ENCODE measurements at regions not wholly inside any gene's neighbourhood (a gene's known extent, or its start where the extent isn't known, plus 50 kb on each side); places are given as distances from the start of the nearest gene placed in this dataset.

DNA sequence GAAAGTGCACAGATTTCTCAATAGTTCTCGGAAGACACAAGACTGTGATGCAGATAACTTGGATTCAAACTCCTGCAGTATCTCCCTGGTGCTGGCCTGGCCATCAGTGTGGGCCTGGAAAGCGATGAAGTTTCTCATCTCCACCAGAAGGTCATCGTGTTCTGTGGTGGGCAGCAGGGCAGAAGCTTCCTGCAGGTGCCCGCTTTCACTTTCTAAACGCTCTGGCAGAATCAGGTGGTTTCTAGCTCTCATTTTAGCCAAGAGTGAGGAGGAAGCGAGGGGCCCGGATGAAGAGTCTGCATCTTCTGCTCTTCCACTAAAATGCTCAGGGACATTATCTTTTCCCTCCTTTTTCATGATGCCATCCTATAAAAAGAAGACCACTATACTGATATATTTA lies 63.0 kb upstream of the DRGX start:
- Mint-ChIP-seq H3K9me3 (peaks cover 18% of the 10 kb centered on the region), H3K4me1 (no peaks in the 10 kb centered on the region), H3K36me3 (peaks cover 16% of the 10 kb centered on the region), H3K4me3 (no peak overlapping the region), H3K27ac (no peak overlapping the region), H3K27me3 (ENCODE audit: low read depth) (no peaks in the 10 kb centered on the region)
- CTCF ChIA-PET = interaction anchor here (0.8 kb wide), 1 partner anchor 51 kb away, joined by 3 read pairs; no protein-coding TSS in a partner anchor
- POLR2A ChIA-PET = no interaction called here
- TF ChIP-seq, protein P1, sequence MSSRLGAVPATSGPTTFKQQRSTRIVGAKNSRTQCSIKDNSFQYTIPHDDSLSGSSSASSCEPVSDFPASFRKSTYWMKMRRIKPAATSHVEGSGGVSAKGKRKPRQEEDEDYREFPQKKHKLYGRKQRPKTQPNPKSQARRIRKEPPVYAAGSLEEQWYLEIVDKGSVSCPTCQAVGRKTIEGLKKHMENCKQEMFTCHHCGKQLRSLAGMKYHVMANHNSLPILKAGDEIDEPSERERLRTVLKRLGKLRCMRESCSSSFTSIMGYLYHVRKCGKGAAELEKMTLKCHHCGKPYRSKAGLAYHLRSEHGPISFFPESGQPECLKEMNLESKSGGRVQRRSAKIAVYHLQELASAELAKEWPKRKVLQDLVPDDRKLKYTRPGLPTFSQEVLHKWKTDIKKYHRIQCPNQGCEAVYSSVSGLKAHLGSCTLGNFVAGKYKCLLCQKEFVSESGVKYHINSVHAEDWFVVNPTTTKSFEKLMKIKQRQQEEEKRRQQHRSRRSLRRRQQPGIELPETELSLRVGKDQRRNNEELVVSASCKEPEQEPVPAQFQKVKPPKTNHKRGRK (CRISPR knock-in tag; IDR thresholded peaks at IDR 0.05; ENCODE audit: borderline replicate concordance) = no peak
- TF ChIP-seq SMAD3 (CRISPR knock-in tag; IDR thresholded peaks at IDR 0.05; ENCODE audit: borderline replicate concordance) (no peak), FOXJ3 (CRISPR knock-in tag; IDR thresholded peaks at IDR 0.05; ENCODE audit: borderline replicate concordance) (no peak), GRHL2 (CRISPR knock-in tag; IDR thresholded peaks at IDR 0.05; ENCODE audit: insufficient replicate concordance, severe bottlenecking) (no peak), FOXP1 (CRISPR knock-in tag; IDR thresholded peaks at IDR 0.05; ENCODE audit: borderline replicate concordance) (no peak), ATF1 (CRISPR knock-in tag; IDR thresholded peaks at IDR 0.05) (no peak)
- TF ChIP-seq, protein P2, sequence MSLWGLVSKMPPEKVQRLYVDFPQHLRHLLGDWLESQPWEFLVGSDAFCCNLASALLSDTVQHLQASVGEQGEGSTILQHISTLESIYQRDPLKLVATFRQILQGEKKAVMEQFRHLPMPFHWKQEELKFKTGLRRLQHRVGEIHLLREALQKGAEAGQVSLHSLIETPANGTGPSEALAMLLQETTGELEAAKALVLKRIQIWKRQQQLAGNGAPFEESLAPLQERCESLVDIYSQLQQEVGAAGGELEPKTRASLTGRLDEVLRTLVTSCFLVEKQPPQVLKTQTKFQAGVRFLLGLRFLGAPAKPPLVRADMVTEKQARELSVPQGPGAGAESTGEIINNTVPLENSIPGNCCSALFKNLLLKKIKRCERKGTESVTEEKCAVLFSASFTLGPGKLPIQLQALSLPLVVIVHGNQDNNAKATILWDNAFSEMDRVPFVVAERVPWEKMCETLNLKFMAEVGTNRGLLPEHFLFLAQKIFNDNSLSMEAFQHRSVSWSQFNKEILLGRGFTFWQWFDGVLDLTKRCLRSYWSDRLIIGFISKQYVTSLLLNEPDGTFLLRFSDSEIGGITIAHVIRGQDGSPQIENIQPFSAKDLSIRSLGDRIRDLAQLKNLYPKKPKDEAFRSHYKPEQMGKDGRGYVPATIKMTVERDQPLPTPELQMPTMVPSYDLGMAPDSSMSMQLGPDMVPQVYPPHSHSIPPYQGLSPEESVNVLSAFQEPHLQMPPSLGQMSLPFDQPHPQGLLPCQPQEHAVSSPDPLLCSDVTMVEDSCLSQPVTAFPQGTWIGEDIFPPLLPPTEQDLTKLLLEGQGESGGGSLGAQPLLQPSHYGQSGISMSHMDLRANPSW (CRISPR knock-in tag; conservative IDR thresholded peaks at IDR 0.05; ENCODE audit: low read depth) = no peak
- TF ChIP-seq, protein P3, sequence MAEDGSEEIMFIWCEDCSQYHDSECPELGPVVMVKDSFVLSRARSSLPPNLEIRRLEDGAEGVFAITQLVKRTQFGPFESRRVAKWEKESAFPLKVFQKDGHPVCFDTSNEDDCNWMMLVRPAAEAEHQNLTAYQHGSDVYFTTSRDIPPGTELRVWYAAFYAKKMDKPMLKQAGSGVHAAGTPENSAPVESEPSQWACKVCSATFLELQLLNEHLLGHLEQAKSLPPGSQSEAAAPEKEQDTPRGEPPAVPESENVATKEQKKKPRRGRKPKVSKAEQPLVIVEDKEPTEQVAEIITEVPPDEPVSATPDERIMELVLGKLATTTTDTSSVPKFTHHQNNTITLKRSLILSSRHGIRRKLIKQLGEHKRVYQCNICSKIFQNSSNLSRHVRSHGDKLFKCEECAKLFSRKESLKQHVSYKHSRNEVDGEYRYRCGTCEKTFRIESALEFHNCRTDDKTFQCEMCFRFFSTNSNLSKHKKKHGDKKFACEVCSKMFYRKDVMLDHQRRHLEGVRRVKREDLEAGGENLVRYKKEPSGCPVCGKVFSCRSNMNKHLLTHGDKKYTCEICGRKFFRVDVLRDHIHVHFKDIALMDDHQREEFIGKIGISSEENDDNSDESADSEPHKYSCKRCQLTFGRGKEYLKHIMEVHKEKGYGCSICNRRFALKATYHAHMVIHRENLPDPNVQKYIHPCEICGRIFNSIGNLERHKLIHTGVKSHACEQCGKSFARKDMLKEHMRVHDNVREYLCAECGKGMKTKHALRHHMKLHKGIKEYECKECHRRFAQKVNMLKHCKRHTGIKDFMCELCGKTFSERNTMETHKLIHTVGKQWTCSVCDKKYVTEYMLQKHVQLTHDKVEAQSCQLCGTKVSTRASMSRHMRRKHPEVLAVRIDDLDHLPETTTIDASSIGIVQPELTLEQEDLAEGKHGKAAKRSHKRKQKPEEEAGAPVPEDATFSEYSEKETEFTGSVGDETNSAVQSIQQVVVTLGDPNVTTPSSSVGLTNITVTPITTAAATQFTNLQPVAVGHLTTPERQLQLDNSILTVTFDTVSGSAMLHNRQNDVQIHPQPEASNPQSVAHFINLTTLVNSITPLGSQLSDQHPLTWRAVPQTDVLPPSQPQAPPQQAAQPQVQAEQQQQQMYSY (CRISPR knock-in tag; IDR thresholded peaks at IDR 0.05) = no peak
- no peak for ATAC-seq
- DNase-seq (ENCODE audit: low spot score) = no peak

DNA sequence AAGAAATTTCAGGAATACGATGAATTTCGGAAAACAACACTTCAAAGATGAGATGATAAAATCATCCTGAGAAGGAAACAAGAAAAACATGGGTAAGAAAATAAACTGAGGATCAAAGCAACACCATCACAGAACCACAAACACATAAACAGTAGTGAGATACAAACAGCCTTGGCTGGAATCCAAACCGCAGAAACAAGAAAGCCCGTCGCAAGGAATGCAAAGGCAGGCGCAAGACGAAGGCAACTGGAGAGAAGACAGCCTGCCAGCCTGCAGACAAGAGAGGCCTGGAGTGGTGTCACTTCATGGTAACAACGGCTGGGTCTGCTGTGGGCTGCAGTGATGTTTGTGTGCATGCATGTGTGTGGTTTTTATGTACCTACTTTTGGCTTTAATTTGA lies 61.8 kb upstream of the DRGX start:
- TF ChIP-seq SMAD4 (CRISPR knock-in tag; IDR thresholded peaks at IDR 0.05) (no peak), MXD4 (CRISPR knock-in tag; IDR thresholded peaks at IDR 0.05; ENCODE audit: borderline replicate concordance) (no peak), ESRRA (CRISPR knock-in tag; IDR thresholded peaks at IDR 0.05; ENCODE audit: borderline replicate concordance) (no peak), ZNF671 (CRISPR knock-in tag; IDR thresholded peaks at IDR 0.05) (no peak), JUN (CRISPR knock-in tag; IDR thresholded peaks at IDR 0.05) (no peak), TCF7 (CRISPR knock-in tag; IDR thresholded peaks at IDR 0.05; ENCODE audit: low read depth) (no peak), NR3C1 (CRISPR knock-in tag; conservative IDR thresholded peaks at IDR 0.05; ENCODE audit: low read depth) (no peak), GABPB1 (CRISPR knock-in tag; IDR thresholded peaks at IDR 0.05) (no peak), SMAD3 (CRISPR knock-in tag; IDR thresholded peaks at IDR 0.05; ENCODE audit: borderline replicate concordance) (no peak), ZNF396 (CRISPR knock-in tag; IDR thresholded peaks at IDR 0.05; ENCODE audit: borderline replicate concordance) (no peak)
- TF ChIP-seq, protein P1 (CRISPR knock-in tag; IDR thresholded peaks at IDR 0.05; ENCODE audit: borderline replicate concordance) = no peak
- TF ChIP-seq, protein P4, sequence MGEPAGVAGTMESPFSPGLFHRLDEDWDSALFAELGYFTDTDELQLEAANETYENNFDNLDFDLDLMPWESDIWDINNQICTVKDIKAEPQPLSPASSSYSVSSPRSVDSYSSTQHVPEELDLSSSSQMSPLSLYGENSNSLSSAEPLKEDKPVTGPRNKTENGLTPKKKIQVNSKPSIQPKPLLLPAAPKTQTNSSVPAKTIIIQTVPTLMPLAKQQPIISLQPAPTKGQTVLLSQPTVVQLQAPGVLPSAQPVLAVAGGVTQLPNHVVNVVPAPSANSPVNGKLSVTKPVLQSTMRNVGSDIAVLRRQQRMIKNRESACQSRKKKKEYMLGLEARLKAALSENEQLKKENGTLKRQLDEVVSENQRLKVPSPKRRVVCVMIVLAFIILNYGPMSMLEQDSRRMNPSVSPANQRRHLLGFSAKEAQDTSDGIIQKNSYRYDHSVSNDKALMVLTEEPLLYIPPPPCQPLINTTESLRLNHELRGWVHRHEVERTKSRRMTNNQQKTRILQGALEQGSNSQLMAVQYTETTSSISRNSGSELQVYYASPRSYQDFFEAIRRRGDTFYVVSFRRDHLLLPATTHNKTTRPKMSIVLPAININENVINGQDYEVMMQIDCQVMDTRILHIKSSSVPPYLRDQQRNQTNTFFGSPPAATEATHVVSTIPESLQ (CRISPR knock-in tag; IDR thresholded peaks at IDR 0.05) = no peak
- TF ChIP-seq, protein P5, sequence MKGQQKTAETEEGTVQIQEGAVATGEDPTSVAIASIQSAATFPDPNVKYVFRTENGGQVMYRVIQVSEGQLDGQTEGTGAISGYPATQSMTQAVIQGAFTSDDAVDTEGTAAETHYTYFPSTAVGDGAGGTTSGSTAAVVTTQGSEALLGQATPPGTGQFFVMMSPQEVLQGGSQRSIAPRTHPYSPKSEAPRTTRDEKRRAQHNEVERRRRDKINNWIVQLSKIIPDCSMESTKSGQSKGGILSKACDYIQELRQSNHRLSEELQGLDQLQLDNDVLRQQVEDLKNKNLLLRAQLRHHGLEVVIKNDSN (CRISPR knock-in tag; IDR thresholded peaks at IDR 0.05) = no peak
- TF ChIP-seq, protein P6, sequence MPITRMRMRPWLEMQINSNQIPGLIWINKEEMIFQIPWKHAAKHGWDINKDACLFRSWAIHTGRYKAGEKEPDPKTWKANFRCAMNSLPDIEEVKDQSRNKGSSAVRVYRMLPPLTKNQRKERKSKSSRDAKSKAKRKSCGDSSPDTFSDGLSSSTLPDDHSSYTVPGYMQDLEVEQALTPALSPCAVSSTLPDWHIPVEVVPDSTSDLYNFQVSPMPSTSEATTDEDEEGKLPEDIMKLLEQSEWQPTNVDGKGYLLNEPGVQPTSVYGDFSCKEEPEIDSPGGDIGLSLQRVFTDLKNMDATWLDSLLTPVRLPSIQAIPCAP (CRISPR knock-in tag; IDR thresholded peaks at IDR 0.05) = no peak
- ChIA-PET CTCF (no interaction called here), POLR2A (no interaction called here)
- Mint-ChIP-seq H3K4me1 (no peaks in the 10 kb centered on the region), H3K36me3 (peaks cover 13% of the 10 kb centered on the region), H3K4me3 (no peak overlapping the region), H3K27me3 (ENCODE audit: low read depth) (no peaks in the 10 kb centered on the region), H3K27ac (no peak overlapping the region), H3K9me3 (peaks cover 20% of the 10 kb centered on the region)
- no peak for ATAC-seq
- DNase-seq (ENCODE audit: low spot score) = no peak
